Ascending aorta (tissue), 2 donors: ENCODE measurements at regions not wholly inside any gene's neighbourhood (a gene's known extent, or its start where the extent isn't known, plus 50 kb on each side); places are given as distances from the start of the nearest gene placed in this dataset.

Experiments used
- DNase-seq, 2 donors: peaks; one replicate each; pipeline ENCODE4 v3.0.0-alpha.2; 2019; ENCODE audit warnings: low spot score in 2 of 2
- H3K27ac ChIP-seq, 2 donors: fragments of 200-600 bp; sonication (generic); one replicate each; pipeline ENCODE4 v1.5.1; 2016 to 2017; ENCODE audit warnings: mild to moderate bottlenecking in 1 of 2
- H3K27me3 ChIP-seq: fragments of 200-600 bp; sonication (generic); one replicate; pipeline ENCODE4 v1.5.1; 2017
- H3K36me3 ChIP-seq, 2 donors: fragments of 200-600 bp; sonication (generic); one replicate each; pipeline ENCODE4 v1.5.1; 2016
- H3K4me1 ChIP-seq, 2 donors: fragments of 200-600 bp; sonication (generic); one replicate each; pipeline ENCODE4 v1.5.1; 2016 to 2017; ENCODE audit warnings: mild to moderate bottlenecking in 1 of 2
- H3K4me3 ChIP-seq, 2 donors: fragments of 200-600 bp; sonication (generic); one replicate each; pipeline ENCODE4 v1.5.1; 2016 to 2017; ENCODE audit warnings: mild to moderate bottlenecking in 1 of 2
- H3K9me3 ChIP-seq, 2 donors: fragments of 200-600 bp; sonication (generic); one replicate each; pipeline ENCODE4 v1.5.1; 2016
- CTCF ChIP-seq, 3 experiments: fragments of 200-600 bp in 2 of 3; fragments of 450-650 bp in 1 of 3; sonication (generic) in 2 of 3; IDR thresholded peaks; one replicate each; pipeline ENCODE4 v1.5.1; 2016 to 2019; ENCODE audit warnings: antibody characterized with exemption in 3 of 3, mild to moderate bottlenecking in 1 of 3, moderate library complexity in 1 of 3
- intact Hi-C: fragments of 100-400 bp; cut with DNase I; formaldehyde crosslinking; loops from one replicate; pipeline ENCODE4 v1.15.1; 2023

DNA sequence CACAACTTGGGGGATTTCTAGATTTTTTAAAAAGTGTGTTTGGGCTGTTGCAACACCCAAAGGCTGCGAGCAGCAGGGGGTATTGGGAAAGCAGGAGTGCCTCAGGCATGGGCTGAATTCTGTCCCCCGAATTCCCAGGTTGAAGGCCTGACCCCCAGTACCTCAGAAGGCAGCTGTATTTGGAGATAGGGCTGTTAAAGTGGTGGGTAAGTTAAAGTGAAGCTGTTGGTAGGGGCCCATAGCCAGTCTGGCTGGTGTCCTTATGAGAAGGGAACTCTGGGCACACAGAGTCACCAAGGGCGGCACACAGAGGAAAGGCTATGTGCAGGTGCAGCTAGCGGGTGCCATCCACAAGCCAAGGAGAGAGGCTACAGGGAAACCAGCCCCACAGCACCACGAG, 717.4 kb downstream of the GALR1 start:
- no peak for DNase-seq
- intact Hi-C loops: no loop called here

GRCh38 chr18:77967791-77968190, 718.1 kb downstream of the GALR1 start:
- TF ChIP-seq CTCF (IDR thresholded peaks at IDR 0.05): no peak
- H3K27me3 ChIP-seq: no peaks in the 10 kb centered on the region
- intact Hi-C loops: no loop called here
- H3K36me3 ChIP-seq: no peaks in the 10 kb centered on the region
- H3K9me3 ChIP-seq: no peaks in the 10 kb centered on the region
- DNase-seq: no peak
- no peak overlapping the region for H3K27ac ChIP-seq
- H3K4me3 ChIP-seq: no peak overlapping the region
- no peaks in the 10 kb centered on the region for H3K4me1 ChIP-seq

More for the DNA sequence above, 717.4 kb downstream of the GALR1 start:
- Histone ChIP-seq H3K9me3 (no peaks in the 10 kb centered on the region), H3K27ac (no peak overlapping the region), H3K36me3 (no peaks in the 10 kb centered on the region), H3K4me1 (no peaks in the 10 kb centered on the region), H3K27me3 (no peaks in the 10 kb centered on the region), H3K4me3 (no peak overlapping the region)
- TF ChIP-seq CTCF (IDR thresholded peaks at IDR 0.05): no peak

DNA sequence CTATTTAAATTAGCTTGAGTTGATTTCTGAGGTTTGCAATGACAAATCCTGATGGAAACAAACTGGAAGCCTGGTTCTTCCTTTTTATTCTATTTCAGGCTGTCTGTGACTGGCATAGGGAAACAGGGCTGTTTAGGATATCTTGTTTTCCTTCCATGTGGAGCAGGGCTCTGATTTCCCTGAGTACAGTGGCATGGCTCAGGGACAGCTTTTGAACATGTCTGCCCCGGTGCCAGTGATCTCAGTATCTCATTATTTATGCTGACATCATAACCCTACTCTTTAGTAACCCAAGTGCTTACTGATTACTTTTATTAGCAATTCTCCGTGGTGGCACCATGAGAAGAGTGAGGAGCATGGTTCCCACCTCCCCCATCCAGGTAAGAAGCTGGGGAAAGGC, 720.3 kb downstream of the GALR1 start:
- no peaks in the 10 kb centered on the region for H3K9me3 ChIP-seq
- DNase-seq: no peak
- no peaks in the 10 kb centered on the region for H3K36me3 ChIP-seq
- no peaks in the 10 kb centered on the region for H3K4me1 ChIP-seq
- intact Hi-C loops: no loop called here
- H3K27me3 ChIP-seq: no peaks in the 10 kb centered on the region
- no peak overlapping the region for H3K27ac ChIP-seq
- H3K4me3 ChIP-seq: no peak overlapping the region
- TF ChIP-seq CTCF (IDR thresholded peaks at IDR 0.05): no peak

DNA sequence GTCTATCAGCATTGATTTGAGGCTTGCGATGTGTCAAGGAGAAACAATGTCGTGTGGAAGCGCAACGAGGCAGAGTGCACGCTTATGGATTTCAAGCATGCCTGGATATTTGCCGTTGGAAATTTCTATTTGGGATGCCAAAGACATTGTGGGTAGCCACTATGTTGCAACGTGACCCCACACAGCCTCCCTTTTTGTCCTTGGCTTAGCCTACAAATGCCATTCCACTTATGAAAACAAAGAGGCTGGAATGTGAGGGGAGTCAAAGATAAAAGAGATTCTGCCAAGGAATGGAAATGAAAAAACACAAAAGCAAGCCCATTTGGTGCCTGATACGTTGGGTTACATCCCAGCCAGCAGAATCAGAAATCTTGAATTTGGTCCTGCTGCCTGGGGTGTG, 721.2 kb downstream of the GALR1 start:
- no peak overlapping the region for H3K4me3 ChIP-seq
- no peak overlapping the region for H3K27ac ChIP-seq
- intact Hi-C loops: no loop called here
- H3K27me3 ChIP-seq: no peaks in the 10 kb centered on the region
- no peaks in the 10 kb centered on the region for H3K9me3 ChIP-seq
- H3K36me3 ChIP-seq: no peaks in the 10 kb centered on the region
- no peak for DNase-seq
- TF ChIP-seq CTCF (IDR thresholded peaks at IDR 0.05): no peak
- no peaks in the 10 kb centered on the region for H3K4me1 ChIP-seq

GRCh38 chr18:77973745-77974144, 724.1 kb downstream of the GALR1 start:
- no peak for DNase-seq
- intact Hi-C loops: no loop called here
- Histone ChIP-seq H3K27me3 (no peaks in the 10 kb centered on the region), H3K36me3 (no peaks in the 10 kb centered on the region), H3K4me3 (no peak overlapping the region), H3K27ac (no peak overlapping the region), H3K4me1 (no peaks in the 10 kb centered on the region), H3K9me3 (no peaks in the 10 kb centered on the region)
- no peak for TF ChIP-seq CTCF (IDR thresholded peaks at IDR 0.05)

DNA sequence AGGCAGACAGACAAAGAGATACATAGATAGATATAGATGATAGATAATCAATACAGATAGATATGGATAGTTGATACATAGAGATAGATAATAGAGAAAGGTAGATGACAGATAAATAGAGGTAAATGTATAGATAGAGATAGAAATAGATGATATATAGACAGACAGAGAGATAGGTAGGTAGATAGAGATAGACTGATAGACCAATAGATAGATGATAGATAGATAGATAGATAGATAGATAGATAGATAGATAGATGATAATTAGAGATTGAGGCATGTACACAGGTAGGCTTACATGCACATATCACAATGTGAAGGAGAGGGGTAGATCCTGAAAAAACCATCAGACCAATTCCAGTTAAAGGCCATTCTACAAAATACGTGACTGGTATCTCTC, 724.7 kb downstream of the GALR1 start:
- DNase-seq: no peak
- Histone ChIP-seq H3K4me3 (no peak overlapping the region), H3K27me3 (no peaks in the 10 kb centered on the region), H3K4me1 (no peaks in the 10 kb centered on the region), H3K36me3 (no peaks in the 10 kb centered on the region), H3K27ac (no peak overlapping the region), H3K9me3 (no peaks in the 10 kb centered on the region)
- no peak for TF ChIP-seq CTCF (IDR thresholded peaks at IDR 0.05)
- intact Hi-C loops: no loop called here
